ENCODE measurements at regions not wholly inside any gene's neighbourhood (a gene's known extent, or its start where the extent isn't known, plus 50 kb on each side); places are given as distances from the start of the nearest gene placed in this dataset.
A peak's percentile ranks its signal among the peaks of the same experiment; 100 is the strongest.

DNA sequence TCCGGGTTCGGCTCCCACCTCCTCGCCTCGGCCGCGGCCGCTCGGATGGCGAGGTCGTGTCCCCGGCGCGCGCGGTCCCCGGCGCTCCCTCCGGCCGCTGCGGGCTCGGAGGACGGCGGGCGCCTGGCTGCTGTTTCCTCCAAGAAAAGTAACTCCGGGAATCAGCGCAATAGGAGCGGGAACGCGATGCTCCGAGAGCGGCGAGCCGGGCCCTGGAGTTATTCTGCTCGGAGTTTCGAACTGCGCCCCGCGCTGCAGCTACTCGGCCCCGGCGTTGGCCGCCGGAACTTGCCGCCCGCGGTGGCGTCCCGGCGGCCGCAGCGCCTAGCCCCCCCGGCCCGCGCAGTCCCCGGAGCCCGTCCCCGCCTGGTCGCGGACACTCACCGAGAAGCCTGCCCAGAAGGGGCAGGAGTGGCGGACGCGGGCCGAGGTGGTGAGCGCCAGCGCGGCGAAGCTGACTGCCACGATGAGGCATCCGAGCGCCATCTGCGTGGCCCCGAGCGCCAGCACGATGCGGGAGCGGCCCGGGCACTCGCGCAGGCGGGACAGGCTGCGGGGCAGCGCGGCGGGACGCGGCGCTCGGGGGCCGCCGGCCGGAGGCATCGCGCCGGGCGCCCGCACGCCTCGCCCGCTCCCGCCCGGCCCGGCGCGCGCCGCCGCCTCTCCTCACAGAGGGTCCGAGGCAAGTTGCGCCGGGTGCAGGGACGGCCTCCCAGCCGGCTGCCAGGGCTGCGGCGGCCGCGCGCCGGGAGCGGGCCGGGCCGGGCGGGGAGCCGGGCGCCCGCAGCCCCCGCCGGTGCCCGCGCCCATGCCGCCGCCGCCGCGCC lies 251.9 kb downstream of the TJP1 start:
- ATAC-seq (peak in 1 of 2 donors; percentile 26), DNase-seq (ENCODE audit: low spot score in 2 of 2) (peak in 1 of 2 donors; percentile 4)
- peaks cover 0 to 4% of the 10 kb centered on the region in 2 donors for H3K9me3 Mint-ChIP-seq
- peaks cover 0 to 41% of the 10 kb centered on the region in 2 donors for H3K36me3 Mint-ChIP-seq
- H3K27ac Mint-ChIP-seq, result no peak overlapping the region

DNA sequence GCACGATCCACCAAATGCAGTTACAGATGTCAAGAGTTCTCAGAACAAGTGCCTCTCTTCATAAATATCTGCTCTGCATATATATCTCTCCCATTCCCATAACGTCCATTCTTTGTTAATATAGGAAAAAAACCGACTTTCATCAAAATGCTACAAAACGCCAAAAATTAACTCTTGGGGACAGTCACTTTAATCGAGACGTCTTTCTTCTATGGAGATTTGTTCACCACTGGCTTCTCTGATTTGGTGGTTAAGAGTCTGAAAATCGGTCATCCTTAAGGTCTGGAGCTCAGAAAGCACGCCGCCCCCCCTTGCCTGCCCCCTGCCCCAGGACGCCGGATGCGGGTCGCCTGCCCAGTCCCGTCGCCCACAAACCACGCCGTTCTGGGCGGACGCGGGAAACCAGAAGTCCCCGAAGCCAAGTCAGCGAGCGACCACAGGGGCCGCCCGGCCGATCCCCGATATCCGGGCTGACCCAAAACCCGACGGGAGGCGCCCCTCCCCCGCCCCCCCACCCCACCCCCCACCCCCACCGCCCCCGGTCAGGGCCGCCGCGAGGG lies 252.7 kb downstream of the TJP1 start:
- Mint-ChIP-seq H3K36me3 (peaks cover 0 to 40% of the 10 kb centered on the region in 2 donors), H3K27ac (no peak overlapping the region), H3K9me3 (peaks cover 0 to 4% of the 10 kb centered on the region in 2 donors)
- no peak for DNase-seq (ENCODE audit: low spot score in 2 of 2)
- ATAC-seq, result no peak

GRCh38 chr15:29568840-29569532 lies 253.3 kb downstream of the TJP1 start:
- DNase-seq (ENCODE audit: low spot score in 2 of 2) (no peak), ATAC-seq (no peak)
- Mint-ChIP-seq H3K36me3 (peaks cover 0 to 34% of the 10 kb centered on the region in 2 donors), H3K9me3 (peaks cover 0 to 4% of the 10 kb centered on the region in 2 donors), H3K27ac (no peak overlapping the region)

DNA sequence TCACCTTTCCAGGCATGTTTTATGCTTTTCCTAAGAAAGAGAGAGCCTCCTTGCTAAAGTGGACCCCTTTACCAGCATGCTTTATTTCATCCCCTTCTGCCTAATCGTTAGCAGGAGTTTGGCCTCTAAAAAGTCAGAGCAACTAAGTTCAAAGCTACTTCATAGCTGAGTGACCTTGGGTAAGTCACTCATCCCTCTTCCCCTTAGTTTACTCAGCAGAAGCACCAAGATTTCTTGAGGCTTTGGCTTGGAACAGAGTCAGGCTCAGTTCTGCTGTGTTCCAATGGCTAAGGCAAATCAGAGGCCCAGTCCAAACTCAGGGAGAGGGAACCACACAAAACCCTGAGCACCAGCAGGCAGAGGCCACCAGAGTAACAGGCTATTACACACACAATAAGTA lies 254.9 kb downstream of the TJP1 start:
- no peak for ATAC-seq
- DNase-seq (ENCODE audit: low spot score in 2 of 2), result no peak
- Mint-ChIP-seq H3K27ac (no peak overlapping the region), H3K9me3 (peaks cover 0 to 5% of the 10 kb centered on the region in 2 donors), H3K36me3 (peaks cover 0 to 27% of the 10 kb centered on the region in 2 donors)

- H3K9me3 Mint-ChIP-seq, result peaks cover 0 to 5% of the 10 kb centered on the region in 2 donors
- DNase-seq (ENCODE audit: low spot score in 2 of 2) (no peak), ATAC-seq (no peak)
- H3K36me3 Mint-ChIP-seq, result peaks cover 0 to 22% of the 10 kb centered on the region in 2 donors
- no peak overlapping the region for H3K27ac Mint-ChIP-seq
Measured at GRCh38 chr15:29566914-29567313, 255.4 kb downstream of the TJP1 start.

GRCh38 chr15:29563112-29563511 lies 259.2 kb downstream of the TJP1 start:
- Mint-ChIP-seq H3K27ac (no peak overlapping the region), H3K36me3 (peaks cover 0 to 13% of the 10 kb centered on the region in 2 donors), H3K9me3 (peaks cover 4 to 5% of the 10 kb centered on the region in 2 donors)
- DNase-seq (ENCODE audit: low spot score in 2 of 2) (no peak), ATAC-seq (no peak)

DNA sequence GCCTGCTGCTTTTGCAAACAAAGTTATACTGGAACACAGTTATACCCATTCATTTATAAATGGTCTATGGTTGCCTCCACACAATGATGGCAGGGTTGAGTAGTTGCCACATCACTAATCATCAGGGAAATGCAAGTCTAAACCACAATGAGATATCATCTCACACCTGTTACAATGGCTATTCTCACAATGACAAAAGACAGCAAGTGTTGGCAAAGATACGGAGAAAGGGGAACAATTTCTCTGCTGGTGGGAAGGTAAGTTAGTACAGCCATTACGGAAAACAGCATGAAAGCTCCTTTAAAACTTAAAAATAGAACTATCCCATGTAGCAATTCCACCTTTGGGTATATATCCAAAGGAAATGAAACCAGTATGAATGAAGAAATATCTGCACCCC lies 261.4 kb downstream of the TJP1 start:
- no peak overlapping the region for H3K27ac Mint-ChIP-seq

GRCh38 chr15:29558261-29558660 lies 264.0 kb downstream of the TJP1 start:
- Mint-ChIP-seq H3K9me3 (peaks cover 3 to 4% of the 10 kb centered on the region in 2 donors), H3K36me3 (peaks cover 0 to 4% of the 10 kb centered on the region in 2 donors), H3K27ac (no peak overlapping the region)
- DNase-seq (ENCODE audit: low spot score in 2 of 2) (no peak), ATAC-seq (no peak)

More for the DNA sequence above, 261.4 kb downstream of the TJP1 start:
- Mint-ChIP-seq H3K9me3 (peaks cover 4 to 5% of the 10 kb centered on the region in 2 donors), H3K36me3 (peaks cover 0 to 4% of the 10 kb centered on the region in 2 donors)
- ATAC-seq (no peak), DNase-seq (ENCODE audit: low spot score in 2 of 2) (no peak)

DNA sequence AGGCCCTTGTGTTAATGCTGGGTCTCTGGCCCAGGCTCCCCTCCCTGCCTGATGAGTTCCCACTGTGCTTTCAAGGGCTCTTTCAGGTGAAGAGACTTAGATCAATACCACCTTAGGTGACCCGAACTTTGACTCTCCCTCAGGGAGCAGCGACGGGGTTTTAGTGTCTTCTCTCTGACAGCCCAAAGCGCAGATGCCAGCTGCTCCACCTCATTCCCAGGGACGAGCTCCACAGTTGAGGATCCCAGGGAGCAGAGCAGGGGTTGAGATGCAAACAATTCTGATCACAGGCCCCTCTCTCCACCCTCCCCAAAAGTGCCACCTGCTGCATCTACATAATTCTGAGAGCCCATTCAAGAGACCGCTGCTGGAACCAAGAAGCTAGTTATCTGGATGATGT lies 265.1 kb downstream of the TJP1 start:
- DNase-seq (ENCODE audit: low spot score in 2 of 2) (no peak), ATAC-seq (no peak)
- Mint-ChIP-seq H3K36me3 (peaks cover 0 to 4% of the 10 kb centered on the region in 2 donors), H3K27ac (no peak overlapping the region), H3K9me3 (peaks cover 0 to 4% of the 10 kb centered on the region in 2 donors)

- Mint-ChIP-seq H3K27ac (no peak overlapping the region), H3K9me3 (peaks cover 0 to 4% of the 10 kb centered on the region in 2 donors), H3K36me3 (peaks cover 0 to 4% of the 10 kb centered on the region in 2 donors)
- DNase-seq (ENCODE audit: low spot score in 2 of 2), result no peak
- ATAC-seq, result no peak
Measured at GRCh38 chr15:29556380-29556779, 265.9 kb downstream of the TJP1 start.

DNA sequence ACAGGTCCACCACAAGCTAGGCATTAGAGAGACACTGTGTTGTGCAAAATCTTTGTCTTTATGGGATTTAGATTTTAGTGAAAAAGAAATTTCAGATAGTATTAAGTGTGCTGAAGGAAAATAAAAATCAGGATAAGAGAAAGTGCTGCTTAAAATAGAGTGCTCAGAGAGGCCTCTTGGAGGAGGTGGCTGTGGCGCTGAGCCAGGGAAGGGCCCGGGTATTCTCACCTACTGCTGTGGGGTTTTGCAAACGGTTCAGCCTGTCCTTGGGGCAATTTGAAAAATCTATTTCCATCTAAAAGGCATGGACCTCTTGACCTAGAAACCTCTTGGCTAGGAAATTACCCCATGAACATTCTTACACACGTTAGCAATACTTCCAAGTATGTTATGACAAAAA lies 267.7 kb downstream of the TJP1 start:
- peaks cover 0 to 4% of the 10 kb centered on the region in 2 donors for H3K9me3 Mint-ChIP-seq
- ATAC-seq, result no peak

GRCh38 chr15:29550834-29551465 lies 271.3 kb downstream of the TJP1 start:
- no peak for DNase-seq (ENCODE audit: low spot score in 2 of 2)
- Mint-ChIP-seq H3K36me3 (peaks cover 5% of the 10 kb centered on the region in 2 donors), H3K9me3 (peaks cover 4% of the 10 kb centered on the region in 2 donors), H3K27ac (no peak overlapping the region)
- no peak for ATAC-seq

More for the DNA sequence above, 267.7 kb downstream of the TJP1 start:
- no peak for DNase-seq (ENCODE audit: low spot score in 2 of 2)
- Mint-ChIP-seq H3K36me3 (peaks cover 0 to 4% of the 10 kb centered on the region in 2 donors), H3K27ac (no peak overlapping the region)

GRCh38 chr15:29548006-29548405 lies 274.3 kb downstream of the TJP1 start:
- Mint-ChIP-seq H3K9me3 (peaks cover 7 to 12% of the 10 kb centered on the region in 2 donors), H3K36me3 (peaks cover 7 to 8% of the 10 kb centered on the region in 2 donors), H3K27ac (no peak overlapping the region)
- no peak for DNase-seq (ENCODE audit: low spot score in 2 of 2)
- no peak for ATAC-seq

DNA sequence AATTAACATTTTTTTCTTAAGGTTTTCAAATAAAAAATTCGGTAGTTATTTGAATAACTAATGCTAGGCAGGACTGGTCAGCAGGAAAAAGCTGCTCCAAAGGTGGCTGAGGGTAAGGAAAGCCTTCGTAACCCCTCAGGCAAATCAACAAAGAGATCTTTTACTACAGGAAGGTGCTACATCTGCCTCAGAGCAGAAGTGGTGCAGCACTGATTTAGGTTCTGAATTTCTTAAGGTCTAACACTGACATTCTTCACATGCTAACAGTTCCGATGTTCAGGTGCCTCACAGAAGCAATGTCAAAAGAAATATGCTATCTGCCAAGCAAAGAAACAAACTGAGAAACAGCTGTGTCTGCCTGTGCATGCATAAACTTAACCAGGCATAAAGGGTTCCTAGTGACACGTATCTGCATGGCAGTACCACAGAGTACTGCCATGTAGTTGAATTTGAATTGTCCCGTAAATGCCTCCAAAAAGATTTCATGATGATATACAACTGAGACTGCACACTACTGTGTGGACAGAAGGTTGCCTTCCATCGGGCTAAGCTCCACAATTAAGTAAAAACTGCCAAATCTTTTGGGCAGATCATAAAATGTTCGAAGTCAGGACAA lies 275.0 kb upstream of the NSMCE3 start:
- H3K36me3 Mint-ChIP-seq, result peaks cover 7 to 8% of the 10 kb centered on the region in 2 donors
- H3K27ac Mint-ChIP-seq, result no peak overlapping the region
- H3K9me3 Mint-ChIP-seq, result peaks cover 7 to 12% of the 10 kb centered on the region in 2 donors
- DNase-seq (ENCODE audit: low spot score in 2 of 2) (no peak), ATAC-seq (no peak)

DNA sequence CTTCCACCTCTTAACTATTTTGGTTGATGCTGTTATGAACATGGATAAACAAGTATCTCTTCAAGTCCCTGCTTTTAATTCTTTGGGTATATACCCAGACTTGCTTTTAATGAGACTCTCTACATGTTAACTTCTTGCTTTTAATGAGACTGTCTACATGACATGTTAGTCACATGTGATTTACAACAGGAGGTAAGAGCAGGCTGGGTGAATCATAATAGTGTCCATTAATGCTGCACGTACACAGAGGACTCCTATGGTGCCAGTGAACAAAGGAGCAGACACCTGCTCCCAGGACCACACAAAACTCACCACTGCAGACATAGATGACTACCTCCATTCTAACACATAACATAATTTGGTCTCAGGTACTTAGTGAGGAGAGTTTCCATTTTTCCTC lies 273.4 kb upstream of the NSMCE3 start:
- Mint-ChIP-seq H3K36me3 (peaks cover 7 to 8% of the 10 kb centered on the region in 2 donors), H3K27ac (no peak overlapping the region), H3K9me3 (peaks cover 7 to 12% of the 10 kb centered on the region in 2 donors)
- DNase-seq (ENCODE audit: low spot score in 2 of 2) (no peak), ATAC-seq (no peak)

DNA sequence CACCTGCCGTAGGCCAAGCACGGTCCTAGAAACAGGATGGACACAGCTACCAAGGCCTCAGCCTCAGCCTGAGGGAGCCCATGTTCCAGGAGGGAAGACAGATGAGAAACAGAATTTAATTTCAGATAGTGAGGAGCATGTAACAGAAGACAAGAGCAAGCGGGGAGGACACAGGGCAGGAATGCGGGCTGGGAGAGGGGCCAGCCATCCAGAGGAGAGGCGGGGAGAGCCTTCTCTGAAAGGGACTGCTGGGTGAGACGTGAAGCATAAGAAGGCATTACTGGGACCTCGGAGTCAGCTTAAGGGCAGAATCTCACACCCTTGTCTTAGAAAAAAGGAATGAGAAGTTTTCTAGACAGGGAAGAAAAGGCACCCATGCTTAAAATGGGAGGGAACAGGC lies 271.7 kb upstream of the NSMCE3 start:
- DNase-seq (ENCODE audit: low spot score in 2 of 2) (no peak), ATAC-seq (no peak)
- no peak overlapping the region for H3K27ac Mint-ChIP-seq
- H3K9me3 Mint-ChIP-seq, result peaks cover 7 to 11% of the 10 kb centered on the region in 2 donors
- peaks cover 6 to 7% of the 10 kb centered on the region in 2 donors for H3K36me3 Mint-ChIP-seq

All from activated naive CD4-positive, alpha-beta T cell treated with anti-CD3 and anti-CD28 coated beads, Interleukin-2, amount 50 U/mL, for 72 hours (primary cell).